ENCODE measurements at regions not wholly inside any gene's neighbourhood (a gene's known extent, or its start where the extent isn't known, plus 50 kb on each side); places are given as distances from the start of the nearest gene placed in this dataset.

DNA sequence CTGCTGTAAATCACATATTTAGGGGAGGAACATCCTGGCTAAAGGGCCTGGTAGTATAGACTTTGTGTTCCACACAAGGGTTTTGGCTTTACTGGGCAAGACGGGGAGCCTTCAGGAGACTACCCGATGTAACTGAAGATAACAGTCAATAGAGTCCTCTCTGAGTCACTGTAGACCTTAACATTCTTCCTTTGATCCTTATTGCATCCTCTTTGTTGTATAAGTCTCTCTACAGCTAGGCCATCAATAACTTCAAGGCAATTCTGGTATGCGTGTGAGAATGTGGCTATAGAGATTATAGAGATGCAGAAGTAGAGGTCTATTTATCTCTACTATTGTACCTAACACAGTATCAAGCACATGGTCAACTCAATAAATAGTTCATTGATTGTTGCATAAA is 67.3 kb upstream of the STK32A start:
- no peak for DNase-seq

DNA sequence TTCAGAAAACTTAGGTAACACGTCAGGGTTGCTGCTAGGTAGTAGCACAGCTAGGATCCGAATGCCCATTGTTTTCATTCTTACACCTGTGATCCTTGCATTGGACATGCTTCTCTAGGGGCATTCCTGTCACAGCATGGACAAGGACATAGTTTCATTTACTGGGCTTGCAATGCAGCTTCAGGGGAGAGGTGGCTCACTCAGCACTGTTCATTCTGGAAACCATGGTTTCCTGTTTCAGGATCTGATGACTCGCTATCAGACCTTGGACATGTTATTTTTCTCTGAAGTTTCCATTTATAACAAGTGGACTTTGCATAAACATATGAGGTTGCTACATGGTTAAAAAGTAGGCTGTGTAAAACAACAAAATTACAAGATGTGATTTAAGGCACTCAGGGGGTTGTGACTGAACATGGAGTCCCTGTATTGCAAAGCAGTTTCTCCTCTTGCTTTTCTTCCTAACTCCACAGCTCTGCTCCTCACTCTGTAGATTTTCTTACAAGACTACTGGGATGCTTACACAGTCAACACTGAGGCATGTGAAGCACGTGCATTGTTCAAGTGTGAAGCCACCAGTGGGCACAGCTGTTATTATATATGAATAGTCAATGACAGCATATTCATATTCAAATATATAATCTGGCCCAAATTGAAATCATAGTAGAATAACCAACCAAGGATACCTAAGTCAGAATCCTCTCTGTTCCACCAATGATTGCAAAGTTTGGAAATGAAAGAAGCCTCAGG is 66.1 kb upstream of the STK32A start:
- DNase-seq: no peak

DNA sequence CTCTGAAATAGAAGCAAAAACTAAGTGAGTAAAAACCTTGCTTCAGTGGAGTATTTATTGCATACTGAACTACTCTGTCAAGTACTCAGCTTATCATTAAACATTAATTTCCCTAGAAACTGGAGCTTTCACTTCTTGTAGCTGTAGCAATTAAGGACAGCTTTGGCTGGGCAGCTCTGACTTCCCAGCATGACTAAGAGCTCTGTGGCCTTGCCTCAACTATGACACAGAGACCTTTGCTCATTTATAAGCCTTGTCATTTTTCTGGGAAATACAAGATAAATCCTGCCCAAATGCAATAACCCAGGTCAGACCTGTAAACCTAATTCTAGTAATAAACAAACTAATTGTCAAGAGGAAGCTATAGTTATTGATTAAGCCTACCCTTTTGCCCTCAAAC is 65.4 kb upstream of the STK32A start:
- DNase-seq: no peak

DNA sequence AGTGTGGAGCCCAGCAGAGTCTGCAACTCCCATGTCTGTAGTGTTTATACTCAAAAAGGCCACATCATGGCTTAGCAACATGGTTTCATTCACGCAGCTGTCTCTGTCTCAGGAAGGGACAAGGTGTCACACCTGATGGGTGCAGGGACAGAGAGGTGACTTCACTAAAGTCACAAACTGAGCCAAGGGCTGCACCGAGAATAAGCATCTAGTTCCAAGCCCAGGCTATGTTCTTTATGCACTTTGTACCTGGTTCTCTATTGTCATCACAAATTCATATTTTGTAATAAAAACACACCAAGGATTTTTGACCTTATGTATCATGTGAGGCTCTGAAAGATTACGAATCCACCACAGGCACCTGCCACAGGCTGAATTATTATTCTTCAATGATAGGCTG is 64.9 kb upstream of the STK32A start:
- DNase-seq: no peak

DNA sequence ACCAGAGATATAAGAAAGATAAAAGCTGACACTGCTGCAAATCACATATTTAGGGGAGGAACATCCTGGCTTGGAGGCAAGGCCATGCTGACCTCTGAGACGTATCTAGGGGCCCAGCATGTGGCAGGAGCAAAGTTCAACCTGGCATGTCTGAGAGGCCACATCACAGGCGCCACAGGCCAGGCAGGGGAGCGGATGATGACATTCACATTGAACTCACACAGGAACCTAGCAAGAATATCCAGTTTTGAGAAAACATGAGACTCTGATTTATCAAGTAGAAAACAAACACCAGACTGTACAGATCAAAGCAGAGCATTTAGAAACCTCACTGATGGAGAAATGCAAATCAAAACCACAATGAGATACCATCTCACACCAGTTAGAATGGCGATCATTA is 64.2 kb upstream of the STK32A start:
- DNase-seq: no peak

DNA sequence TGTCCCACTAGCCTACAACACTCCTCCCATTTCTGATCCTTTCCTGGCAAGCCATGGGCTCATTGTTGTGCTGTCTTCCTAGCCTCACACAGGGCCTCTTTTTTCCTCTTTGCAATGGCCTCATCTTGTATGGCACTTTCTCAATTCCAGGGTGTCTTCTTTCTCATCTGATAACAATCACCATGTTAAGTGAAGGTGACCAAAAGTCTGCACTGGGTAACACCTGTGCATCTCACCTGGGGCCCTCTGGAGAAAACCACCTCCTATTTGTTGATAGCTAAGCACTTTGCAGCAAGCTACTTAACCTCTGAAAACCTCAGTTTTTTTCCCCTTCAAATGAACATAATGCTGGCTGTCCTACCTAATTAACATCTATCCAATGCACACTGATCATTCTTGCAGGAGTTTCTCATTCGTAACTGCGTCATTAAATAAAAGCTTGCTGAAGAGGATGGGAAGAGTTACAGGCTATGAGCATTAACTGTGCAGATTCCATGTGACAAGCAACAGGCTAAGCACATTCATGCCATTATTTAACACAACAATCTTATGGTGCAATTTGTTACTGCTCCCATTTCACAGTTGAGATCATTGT is 60.1 kb upstream of the STK32A start:
- no peak for DNase-seq

DNA sequence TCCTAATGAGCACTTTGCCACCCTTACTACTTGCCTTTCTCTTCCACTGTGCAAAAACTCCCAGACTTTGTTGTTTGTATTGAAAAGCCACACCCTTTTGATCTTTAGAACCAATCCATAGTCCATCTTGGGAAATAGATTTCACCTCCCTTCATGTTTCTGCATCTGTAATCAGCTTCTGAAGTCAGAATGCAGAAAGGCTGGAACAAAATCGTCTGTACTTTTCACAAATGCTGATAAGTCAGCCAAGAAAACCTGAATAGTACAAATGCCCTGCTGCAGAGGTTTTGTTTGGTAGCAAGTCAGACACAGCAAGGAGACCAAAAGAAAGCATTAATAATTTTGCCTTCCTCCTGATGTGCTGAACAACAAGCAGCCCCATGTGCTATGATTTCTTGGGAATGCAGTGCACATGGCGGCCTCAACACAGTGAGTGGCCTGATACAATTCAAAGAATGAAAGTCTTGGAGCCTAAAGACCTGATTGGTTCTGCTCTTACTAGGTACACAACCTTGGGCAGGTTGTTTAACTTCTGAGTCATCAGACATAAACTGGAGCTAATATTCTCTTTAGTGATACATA is 59.2 kb upstream of the STK32A start:
- no peak for DNase-seq

DNA sequence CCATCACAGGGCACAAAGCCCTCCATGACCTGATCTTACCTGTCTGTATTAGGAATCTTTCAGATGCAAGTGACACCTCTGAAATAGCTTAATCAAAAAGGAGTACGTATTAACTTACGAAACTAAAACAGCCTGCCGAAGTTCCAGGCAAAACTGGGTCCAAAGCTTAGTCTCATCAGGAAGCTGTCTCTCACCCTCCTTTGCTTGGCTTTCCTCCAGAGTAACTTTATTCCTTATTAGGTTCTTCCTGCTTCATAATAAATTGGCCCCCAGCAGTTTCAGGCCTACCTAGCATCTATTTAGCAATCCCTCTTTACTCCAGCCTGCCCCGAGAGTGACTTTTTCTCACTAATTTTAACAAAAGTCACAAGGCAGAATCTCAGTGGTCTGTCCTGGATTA is 58.4 kb upstream of the STK32A start:
- DNase-seq: no peak

DNA sequence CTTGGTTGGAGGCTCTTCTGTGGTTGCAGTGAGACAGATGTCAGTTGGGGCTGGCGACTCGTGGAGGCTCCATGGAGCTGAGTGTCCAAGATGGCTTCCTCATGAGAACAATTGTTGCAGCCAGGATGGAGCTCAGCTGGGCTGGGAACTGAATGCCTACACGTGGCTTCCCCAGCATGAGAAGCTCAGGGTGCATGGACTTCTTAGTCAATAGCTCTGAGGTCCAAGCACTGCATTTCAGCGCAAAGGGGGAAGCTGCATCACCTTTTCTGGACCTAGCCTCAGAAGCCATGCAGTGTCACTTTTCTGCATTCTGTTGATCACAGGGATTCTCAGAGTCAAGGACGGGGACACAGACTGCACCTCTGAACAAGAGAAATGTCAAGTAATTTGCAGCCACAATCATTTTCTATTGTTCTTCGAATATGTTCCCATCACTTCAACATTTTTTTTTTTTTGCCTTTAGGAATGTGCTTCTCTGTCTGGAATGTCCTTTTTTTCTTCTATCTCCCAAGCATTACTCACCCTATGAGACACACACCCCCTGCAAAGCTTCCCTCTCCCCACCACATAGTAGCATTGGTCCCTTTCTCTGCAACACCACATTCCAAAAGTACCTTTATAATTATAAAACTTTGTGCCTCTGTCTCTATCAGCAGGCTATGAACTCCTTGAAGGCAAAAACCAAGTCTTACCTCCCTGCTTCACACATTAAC is 57.5 kb upstream of the STK32A start:
- DNase-seq: no peak

DNA sequence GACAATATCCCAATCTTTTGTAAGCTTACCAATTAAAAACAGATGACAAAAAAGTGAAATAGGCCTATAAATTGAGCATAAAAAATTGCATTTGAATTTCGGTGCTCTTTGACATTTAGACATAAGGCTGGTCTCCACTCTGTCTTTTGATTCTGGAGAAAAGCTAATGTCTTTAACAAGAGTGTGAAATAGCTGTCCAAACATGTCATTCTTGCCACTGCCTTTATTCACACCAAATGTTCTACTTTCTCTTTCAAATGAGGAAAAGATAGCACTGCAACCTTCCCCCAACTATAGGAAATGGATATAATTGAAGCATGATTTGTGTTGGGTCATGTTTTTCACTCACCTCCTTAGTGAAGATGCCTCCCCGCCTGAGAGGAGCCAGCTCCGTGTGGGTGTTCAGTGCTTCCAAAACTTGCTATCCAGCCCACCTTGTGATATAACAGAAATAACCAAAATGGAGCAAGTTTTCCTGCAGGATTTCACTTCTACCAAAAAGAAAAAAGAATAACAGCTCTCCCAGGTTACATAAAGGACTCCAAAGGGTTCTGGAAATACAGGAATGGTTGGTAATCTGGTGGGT is 55.2 kb upstream of the STK32A start:
- DNase-seq: peak in 8 of 56 donors; percentile 1 to 52 (median 4)

DNA sequence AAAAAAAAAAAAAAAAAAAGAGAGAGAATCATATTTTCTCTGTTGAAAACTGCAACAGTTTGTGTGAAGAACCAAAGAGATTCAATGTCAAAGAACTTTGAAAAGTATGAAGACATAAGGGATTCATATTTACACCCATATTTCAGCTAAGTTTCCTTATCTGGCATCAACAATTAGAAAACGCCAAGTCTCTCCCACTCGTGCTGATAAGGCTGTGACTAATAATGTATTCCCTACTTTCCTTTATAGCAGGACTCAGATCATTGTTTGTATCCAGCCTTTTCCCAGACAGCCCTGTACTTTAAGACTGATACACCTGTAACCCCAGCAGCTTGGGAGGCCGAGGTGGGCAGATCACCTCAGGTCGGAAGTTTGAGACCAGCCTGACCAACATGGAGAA is 54.1 kb upstream of the STK32A start:
- no peak for DNase-seq
